ENCODE measurements at regions not wholly inside any gene's neighbourhood (a gene's known extent, or its start where the extent isn't known, plus 50 kb on each side); places are given as distances from the start of the nearest gene placed in this dataset.

DNA sequence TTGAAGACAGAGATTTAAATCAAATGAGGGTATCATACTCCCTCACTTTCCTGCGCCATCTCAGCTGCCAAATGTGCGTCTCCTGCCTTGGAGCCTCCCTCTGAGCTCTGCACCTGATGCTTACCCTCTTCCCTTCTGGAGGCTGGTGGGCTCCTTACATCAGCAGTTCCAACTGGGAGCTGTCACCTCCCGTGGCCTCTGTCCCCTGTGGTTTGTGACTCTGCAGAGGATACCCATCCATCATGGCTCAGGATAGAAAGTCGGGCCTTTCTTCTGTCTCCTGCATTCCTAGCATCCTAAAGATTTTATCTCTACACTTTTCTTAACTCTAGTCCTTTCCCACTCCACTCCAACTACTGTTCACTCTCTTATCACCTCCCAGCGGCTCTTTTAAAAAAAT, 570.6 kb downstream of the BCL11B start:
- 7% methylated on average over 5 of the region's 5 CpGs for WGBS (ENCODE audit: low lambda C conversion rate)
- ChIA-PET CTCF (interaction anchor here (1.4 kb wide), 1 partner anchor 15 kb away, joined by 3 read pairs; no protein-coding TSS in a partner anchor), POLR2A (no interaction called here)

More for the DNA sequence above, 570.6 kb downstream of the BCL11B start:
- no peak overlapping the region for H3K4me2 ChIP-seq
- no peak overlapping the region for H3K9ac ChIP-seq
- no peaks in the 10 kb centered on the region for H3K9me2 ChIP-seq
- no peak overlapping the region for H2AFZ ChIP-seq (ENCODE audit: low read depth)
- no peak for DNase-seq
- no peaks in the 10 kb centered on the region for H3F3A ChIP-seq (replicated peaks; ENCODE audit: insufficient read depth)
- no peaks in the 10 kb centered on the region for H3K9me3 ChIP-seq
- no peak for TF ChIP-seq FOXM1 (IDR thresholded peaks at IDR 0.05; ENCODE audit: low read depth)
- no peak for TF ChIP-seq SMC3 (IDR thresholded peaks at IDR 0.05; ENCODE audit: low read depth, low read length)
- no peak for TF ChIP-seq TEAD4 (IDR thresholded peaks at IDR 0.05; ENCODE audit: borderline replicate concordance, insufficient read depth)
- TF ChIP-seq, protein P1, sequence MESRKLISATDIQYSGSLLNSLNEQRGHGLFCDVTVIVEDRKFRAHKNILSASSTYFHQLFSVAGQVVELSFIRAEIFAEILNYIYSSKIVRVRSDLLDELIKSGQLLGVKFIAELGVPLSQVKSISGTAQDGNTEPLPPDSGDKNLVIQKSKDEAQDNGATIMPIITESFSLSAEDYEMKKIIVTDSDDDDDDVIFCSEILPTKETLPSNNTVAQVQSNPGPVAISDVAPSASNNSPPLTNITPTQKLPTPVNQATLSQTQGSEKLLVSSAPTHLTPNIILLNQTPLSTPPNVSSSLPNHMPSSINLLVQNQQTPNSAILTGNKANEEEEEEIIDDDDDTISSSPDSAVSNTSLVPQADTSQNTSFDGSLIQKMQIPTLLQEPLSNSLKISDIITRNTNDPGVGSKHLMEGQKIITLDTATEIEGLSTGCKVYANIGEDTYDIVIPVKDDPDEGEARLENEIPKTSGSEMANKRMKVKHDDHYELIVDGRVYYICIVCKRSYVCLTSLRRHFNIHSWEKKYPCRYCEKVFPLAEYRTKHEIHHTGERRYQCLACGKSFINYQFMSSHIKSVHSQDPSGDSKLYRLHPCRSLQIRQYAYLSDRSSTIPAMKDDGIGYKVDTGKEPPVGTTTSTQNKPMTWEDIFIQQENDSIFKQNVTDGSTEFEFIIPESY (IDR thresholded peaks at IDR 0.05; ENCODE audit: borderline replicate concordance, low read depth) = no peak
- no peak for TF ChIP-seq NRF1 (IDR thresholded peaks at IDR 0.05; ENCODE audit: low read depth, low read length)
- TF ChIP-seq, protein P2, sequence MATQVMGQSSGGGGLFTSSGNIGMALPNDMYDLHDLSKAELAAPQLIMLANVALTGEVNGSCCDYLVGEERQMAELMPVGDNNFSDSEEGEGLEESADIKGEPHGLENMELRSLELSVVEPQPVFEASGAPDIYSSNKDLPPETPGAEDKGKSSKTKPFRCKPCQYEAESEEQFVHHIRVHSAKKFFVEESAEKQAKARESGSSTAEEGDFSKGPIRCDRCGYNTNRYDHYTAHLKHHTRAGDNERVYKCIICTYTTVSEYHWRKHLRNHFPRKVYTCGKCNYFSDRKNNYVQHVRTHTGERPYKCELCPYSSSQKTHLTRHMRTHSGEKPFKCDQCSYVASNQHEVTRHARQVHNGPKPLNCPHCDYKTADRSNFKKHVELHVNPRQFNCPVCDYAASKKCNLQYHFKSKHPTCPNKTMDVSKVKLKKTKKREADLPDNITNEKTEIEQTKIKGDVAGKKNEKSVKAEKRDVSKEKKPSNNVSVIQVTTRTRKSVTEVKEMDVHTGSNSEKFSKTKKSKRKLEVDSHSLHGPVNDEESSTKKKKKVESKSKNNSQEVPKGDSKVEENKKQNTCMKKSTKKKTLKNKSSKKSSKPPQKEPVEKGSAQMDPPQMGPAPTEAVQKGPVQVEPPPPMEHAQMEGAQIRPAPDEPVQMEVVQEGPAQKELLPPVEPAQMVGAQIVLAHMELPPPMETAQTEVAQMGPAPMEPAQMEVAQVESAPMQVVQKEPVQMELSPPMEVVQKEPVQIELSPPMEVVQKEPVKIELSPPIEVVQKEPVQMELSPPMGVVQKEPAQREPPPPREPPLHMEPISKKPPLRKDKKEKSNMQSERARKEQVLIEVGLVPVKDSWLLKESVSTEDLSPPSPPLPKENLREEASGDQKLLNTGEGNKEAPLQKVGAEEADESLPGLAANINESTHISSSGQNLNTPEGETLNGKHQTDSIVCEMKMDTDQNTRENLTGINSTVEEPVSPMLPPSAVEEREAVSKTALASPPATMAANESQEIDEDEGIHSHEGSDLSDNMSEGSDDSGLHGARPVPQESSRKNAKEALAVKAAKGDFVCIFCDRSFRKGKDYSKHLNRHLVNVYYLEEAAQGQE (IDR thresholded peaks at IDR 0.05; ENCODE audit: low read depth, low read length) = no peak
- TF ChIP-seq PBX3 (IDR thresholded peaks at IDR 0.05) = no peak
- TF ChIP-seq CHD2 (IDR thresholded peaks at IDR 0.05; ENCODE audit: low read length, partially characterized antibody) = no peak
- no peak for TF ChIP-seq RAD21 (IDR thresholded peaks at IDR 0.05; ENCODE audit: low read length)
- no peak for TF ChIP-seq FOSL2 (IDR thresholded peaks at IDR 0.05; ENCODE audit: borderline replicate concordance, low read depth)
- TF ChIP-seq POLR2AphosphoS5 (IDR thresholded peaks at IDR 0.05; ENCODE audit: low read depth, low read length) = no peak
- TF ChIP-seq SIN3A (IDR thresholded peaks at IDR 0.05; ENCODE audit: borderline replicate concordance, low read depth, low read length) = no peak
- TF ChIP-seq, protein P3, sequence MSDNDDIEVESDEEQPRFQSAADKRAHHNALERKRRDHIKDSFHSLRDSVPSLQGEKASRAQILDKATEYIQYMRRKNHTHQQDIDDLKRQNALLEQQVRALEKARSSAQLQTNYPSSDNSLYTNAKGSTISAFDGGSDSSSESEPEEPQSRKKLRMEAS (IDR thresholded peaks at IDR 0.05; ENCODE audit: low read depth) = no peak
- H3K4me3 ChIP-seq (ENCODE audit: low read depth in 2 of 2, low read length in 1 of 2) = no peak overlapping the region
- no peaks in the 10 kb centered on the region for H3K27me3 ChIP-seq (ENCODE audit: insufficient read depth)
- no peaks in the 10 kb centered on the region for H4K20me1 ChIP-seq (ENCODE audit: insufficient read depth)
- no peaks in the 10 kb centered on the region for H3K79me2 ChIP-seq (ENCODE audit: insufficient read depth)
- H3K4me1 ChIP-seq (ENCODE audit: control insufficient read depth in 1 of 2, insufficient read depth in 2 of 2, low read depth in 1 of 2, low read length in 1 of 2) = no peaks in the 10 kb centered on the region
- no peak overlapping the region for H3K27ac ChIP-seq (ENCODE audit: low read depth in 2 of 2, low read length in 1 of 2)
- no peaks in the 10 kb centered on the region for H3K36me3 ChIP-seq (replicated peaks in 1 of 2; ENCODE audit: control insufficient read depth in 1 of 2, insufficient read depth in 2 of 2, low read length in 1 of 2)

Data from SK-N-SH (cell line).